Cardiac muscle cell (in vitro differentiated cells and primary cell): ENCODE measurements at regions not wholly inside any gene's neighbourhood (a gene's known extent, or its start where the extent isn't known, plus 50 kb on each side); places are given as distances from the start of the nearest gene placed in this dataset.
A peak's percentile ranks its signal among the peaks of the same experiment; 100 is the strongest.
"Not testable (repeated sequence)": the region's sequence is repeated elsewhere in the genome, so short reads cannot be mapped to it uniquely, and the experiment has no call there.

Experiments used
- DNase-seq, 2 donors: peaks; one replicate each; pipeline versions ENCODE4 v3.0.0 to v3.0.0-alpha.2; 2010 to 2017; ENCODE audit warnings: low read depth in 1 of 2, low spot score in 1 of 2
- H3K27ac ChIP-seq: fragments of 200-600 bp; sonication (generic); 2 replicates; pipeline ENCODE4 v1.5.1; 2016
- H3K27me3 ChIP-seq: fragments of 200-600 bp; sonication (generic); 2 replicates; pipeline ENCODE4 v1.6.0; 2016; ENCODE audit warnings: control low read depth
- H3K36me3 ChIP-seq: fragments of 200-600 bp; sonication (generic); 2 replicates; pipeline ENCODE4 v1.5.1; 2016; ENCODE audit warnings: control low read depth
- H3K4me1 ChIP-seq: fragments of 200-600 bp; sonication (generic); 2 replicates; pipeline ENCODE4 v1.8.1; 2017; ENCODE audit warnings: low read depth, mild to moderate bottlenecking, mixed run types
- H3K4me3 ChIP-seq: fragments of 200-600 bp; sonication (generic); 2 replicates; pipeline ENCODE4 v1.5.1; 2016; ENCODE audit warnings: mild to moderate bottlenecking
- H3K9me3 ChIP-seq: fragments of 200-600 bp; sonication (generic); 2 replicates; pipeline ENCODE4 v1.5.1; 2017; ENCODE audit warnings: low read depth, mild to moderate bottlenecking, control low read depth
- CTCF ChIP-seq: IDR thresholded peaks from 2 replicates; pipeline ENCODE4 v1.5.1; 2012; ENCODE audit warnings: low read depth, mild to moderate bottlenecking, low read length

- no peaks in the 10 kb centered on the region for H3K9me3 ChIP-seq
- TF ChIP-seq CTCF, result no peak
- no peaks in the 10 kb centered on the region for H3K36me3 ChIP-seq
- no peak overlapping the region for H3K27ac ChIP-seq
- DNase-seq, result no peak
- no peak overlapping the region for H3K4me3 ChIP-seq
- no peaks in the 10 kb centered on the region for H3K27me3 ChIP-seq
- peaks cover 6% of the 10 kb centered on the region for H3K4me1 ChIP-seq
Measured at GRCh38 chr6:76772951-76773350, 690.3 kb downstream of the HTR1B start.

DNA sequence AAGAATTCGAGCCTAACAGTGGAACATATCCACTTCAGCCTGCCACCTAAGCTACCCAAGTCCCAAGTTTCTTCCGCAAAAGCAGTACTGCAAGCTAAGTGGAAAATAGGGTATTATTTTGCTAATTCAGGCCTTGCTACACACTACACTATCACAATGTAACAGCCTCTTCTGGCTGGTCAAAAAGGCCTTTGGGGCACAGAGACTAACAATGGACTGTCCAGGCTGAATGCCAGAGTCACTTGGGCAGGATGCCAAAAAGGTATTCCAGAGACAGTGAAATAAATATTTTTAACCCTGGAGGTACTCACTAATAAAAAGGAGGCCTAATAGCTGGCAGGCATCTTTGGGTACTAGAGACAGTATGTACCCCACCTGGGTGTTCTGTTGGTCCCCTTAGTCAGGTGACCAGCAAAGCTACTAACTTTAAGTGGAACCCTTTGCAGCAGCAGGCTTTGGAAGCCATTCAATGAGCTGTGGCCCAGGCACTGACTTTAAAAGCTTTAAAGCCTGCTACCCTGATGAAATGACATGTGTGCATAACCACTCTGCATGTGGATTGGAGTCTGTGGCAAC is 692.1 kb downstream of the HTR1B start:
- Histone ChIP-seq H3K36me3 (no peaks in the 10 kb centered on the region), H3K9me3 (no peaks in the 10 kb centered on the region), H3K27me3 (no peaks in the 10 kb centered on the region), H3K4me3 (no peak overlapping the region), H3K27ac (no peak overlapping the region), H3K4me1 (peaks cover 6% of the 10 kb centered on the region)
- no peak for TF ChIP-seq CTCF
- peak in 1 of 2 donors; percentile 30 for DNase-seq

DNA sequence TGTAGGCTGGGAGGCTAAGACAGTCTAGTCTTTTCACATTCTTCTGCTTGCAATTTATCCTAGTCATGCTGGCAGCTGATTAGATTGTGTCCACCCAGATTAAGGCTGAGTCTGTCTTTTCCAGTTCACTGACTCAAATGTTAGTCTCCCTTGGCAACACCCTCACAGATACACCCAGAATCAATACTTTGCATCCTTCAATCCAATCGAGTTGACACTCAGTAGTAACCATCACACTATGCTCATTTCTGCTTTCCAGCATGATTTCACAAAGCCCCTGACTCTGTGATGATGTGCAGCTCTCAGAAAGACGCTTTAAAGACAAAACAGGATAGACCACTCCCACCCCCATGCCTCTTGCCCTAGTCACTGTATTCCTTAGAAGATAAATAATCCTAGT is 693.0 kb downstream of the HTR1B start:
- Histone ChIP-seq H3K27me3 (no peaks in the 10 kb centered on the region), H3K9me3 (no peaks in the 10 kb centered on the region), H3K36me3 (no peaks in the 10 kb centered on the region), H3K4me3 (no peak overlapping the region), H3K27ac (no peak overlapping the region), H3K4me1 (peaks cover 6% of the 10 kb centered on the region)
- peak in 1 of 2 donors; percentile 25 for DNase-seq
- TF ChIP-seq CTCF, result no peak

- DNase-seq, result peak in 1 of 2 donors; percentile 21
- no peaks in the 10 kb centered on the region for H3K4me1 ChIP-seq
- no peaks in the 10 kb centered on the region for H3K9me3 ChIP-seq
- H3K27me3 ChIP-seq, result no peaks in the 10 kb centered on the region
- H3K4me3 ChIP-seq, result no peak overlapping the region
- H3K36me3 ChIP-seq, result no peaks in the 10 kb centered on the region
- no peak overlapping the region for H3K27ac ChIP-seq
- TF ChIP-seq CTCF, result no peak
Measured at GRCh38 chr6:76768556-76768955, 694.7 kb downstream of the HTR1B start.

DNA sequence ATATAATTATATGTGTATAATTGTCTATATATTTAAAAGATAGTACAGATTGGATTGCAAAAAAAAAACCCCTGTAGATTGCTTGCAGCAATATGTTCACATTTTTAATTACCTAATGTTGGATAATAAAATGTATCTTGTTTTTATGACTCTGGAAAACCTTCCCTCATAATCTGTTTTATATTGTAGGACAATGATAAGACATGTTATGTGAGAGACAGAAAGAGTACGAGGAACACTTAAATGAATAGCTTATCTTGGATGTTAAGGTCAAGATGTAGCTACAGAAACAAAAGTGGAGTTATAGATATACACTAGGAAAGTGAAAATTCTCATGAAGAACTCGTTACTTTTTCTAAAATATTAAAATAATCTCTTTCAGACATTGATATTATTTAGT is 691.6 kb upstream of the IMPG1 start:
- Histone ChIP-seq H3K9me3 (no peaks in the 10 kb centered on the region), H3K27ac (no peak overlapping the region), H3K36me3 (no peaks in the 10 kb centered on the region), H3K27me3 (no peaks in the 10 kb centered on the region), H3K4me3 (no peak overlapping the region), H3K4me1 (no peaks in the 10 kb centered on the region)
- TF ChIP-seq CTCF, result no peak
- no peak for DNase-seq

- no peaks in the 10 kb centered on the region for H3K9me3 ChIP-seq
- H3K4me3 ChIP-seq, result no peak overlapping the region
- H3K4me1 ChIP-seq, result no peaks in the 10 kb centered on the region
- no peak overlapping the region for H3K27ac ChIP-seq
- H3K36me3 ChIP-seq, result no peaks in the 10 kb centered on the region
- H3K27me3 ChIP-seq, result no peaks in the 10 kb centered on the region
- no peak for DNase-seq
- TF ChIP-seq CTCF, result no peak
Measured at GRCh38 chr6:76752841-76753240, 680.4 kb upstream of the IMPG1 start.

DNA sequence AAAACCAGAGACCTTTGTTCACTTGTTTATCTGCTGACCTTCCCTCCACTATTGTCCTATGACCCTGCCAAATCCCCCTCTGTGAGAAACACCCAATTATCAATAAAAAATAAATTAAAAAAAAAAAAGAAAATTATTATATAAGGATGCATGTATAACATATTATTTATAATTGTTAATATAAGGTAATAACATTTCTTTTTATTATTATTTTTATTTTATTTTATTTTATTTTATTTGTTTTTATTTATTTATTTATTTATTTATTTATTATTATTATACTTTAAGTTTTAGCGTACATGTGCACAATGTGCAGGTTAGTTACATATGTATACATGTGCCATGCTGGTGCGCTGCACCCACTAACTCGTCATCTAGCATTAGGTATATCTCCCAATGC is 672.9 kb upstream of the IMPG1 start:
- H3K36me3 ChIP-seq, H3K4me3 ChIP-seq, DNase-seq, H3K27me3 ChIP-seq, H3K9me3 ChIP-seq, H3K4me1 ChIP-seq, H3K27ac ChIP-seq: not testable (repeated sequence)

DNA sequence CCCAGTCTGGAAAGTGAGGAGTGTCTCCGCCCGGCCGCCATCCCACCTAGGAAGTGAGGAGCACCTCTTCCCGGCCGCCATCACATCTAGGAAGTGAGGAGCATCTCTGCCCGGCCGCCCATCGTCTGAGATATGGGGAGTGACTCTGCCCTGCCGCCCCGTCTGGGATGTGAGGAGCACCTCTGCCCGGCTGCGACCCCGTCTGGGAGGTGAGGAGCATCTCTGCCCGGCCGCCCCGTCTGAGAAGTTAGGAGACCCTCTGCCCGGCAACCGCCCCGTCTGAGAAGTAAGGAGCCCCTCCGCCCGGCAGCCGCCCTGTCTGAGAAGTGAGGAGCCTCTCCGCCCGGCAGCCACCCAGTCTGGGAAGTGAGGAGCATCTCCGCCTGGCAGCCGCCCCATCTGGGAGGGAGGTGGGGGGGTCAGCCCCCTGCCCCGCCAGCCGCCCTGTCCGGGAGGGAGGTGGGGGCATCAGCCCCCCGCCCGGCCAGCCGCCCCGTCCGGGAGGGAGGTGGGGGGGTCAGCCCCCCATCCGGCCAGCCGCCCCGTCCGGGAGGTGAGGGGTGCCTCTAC is 671.8 kb upstream of the IMPG1 start:
- DNase-seq, H3K4me1 ChIP-seq, H3K27ac ChIP-seq, H3K36me3 ChIP-seq, H3K27me3 ChIP-seq, H3K9me3 ChIP-seq, H3K4me3 ChIP-seq: not testable (repeated sequence)
